SK-N-SH (cell line): ENCODE measurements at regions not wholly inside any gene's neighbourhood (a gene's known extent, or its start where the extent isn't known, plus 50 kb on each side); places are given as distances from the start of the nearest gene placed in this dataset.

Experiments used
- CTCF ChIA-PET: fragments of 300-600, 350-600 bp; formaldehyde crosslinking; extraction: SDS; loops from one replicate; lab custom pipeline; 2021; lab: Yijun Ruan, JAX
- POLR2A ChIA-PET: fragments of 350-600 bp; sonication (Branson Sonifier 250); formaldehyde crosslinking; extraction: SDS; loops from one replicate; lab custom pipeline; 2020; ENCODE audit warnings: antibody characterized with exemption, inconsistent platforms; lab: Yijun Ruan, JAX
- DNase-seq: peaks from one replicate; pipeline ENCODE4 v3.0.0; 2012
- H2AFZ ChIP-seq: fragments of 200-600 bp; sonication (generic); 2 replicates; pipeline ENCODE4 v1.8.1; 2016; ENCODE audit warnings: antibody characterized with exemption, mild to moderate bottlenecking, low read depth
- H3F3A ChIP-seq: fragments of 200-600 bp; sonication (generic); replicated peaks from 2 replicates; pipeline ENCODE3; 2016; ENCODE audit warnings: antibody characterized with exemption, mild to moderate bottlenecking; ENCODE audit not compliant: insufficient read depth
- H3K27ac ChIP-seq, 2 experiments: fragments of 200-500 bp in 1 of 2; fragments of 200-600 bp in 1 of 2; sonication (Bioruptor generic) in 1 of 2; sonication (generic), shearing (Covaris generic) in 1 of 2; 2 replicates each; pipeline versions ENCODE4 v1.5.1 to v1.6.1; 2014 to 2016; ENCODE audit warnings: low read depth in 2 of 2, inconsistent platforms in 1 of 2, low read length in 1 of 2, mild to moderate bottlenecking in 1 of 2, mixed read lengths in 1 of 2
- H3K27me3 ChIP-seq: fragments of 200-600 bp; sonication (generic), shearing (Covaris generic); 2 replicates; pipeline ENCODE4 v1.6.1; 2016; ENCODE audit warnings: mixed run types; ENCODE audit not compliant: insufficient read depth
- H3K36me3 ChIP-seq, 2 experiments: fragments of 200-500 bp in 1 of 2; fragments of 200-600 bp in 1 of 2; sonication (Bioruptor generic) in 1 of 2; sonication (generic) in 1 of 2; replicated peaks in 1 of 2; 2 replicates each; pipeline versions ENCODE3 to v1.5.1; 2014 to 2016; ENCODE audit warnings: low read length in 1 of 2, mild to moderate bottlenecking in 1 of 2; ENCODE audit not compliant: insufficient read depth in 2 of 2, control insufficient read depth in 1 of 2
- H3K4me1 ChIP-seq, 2 experiments: fragments of 200-500 bp in 1 of 2; fragments of 200-600 bp in 1 of 2; sonication (Bioruptor generic) in 1 of 2; sonication (generic), shearing (Covaris generic) in 1 of 2; 2 replicates each; pipeline versions ENCODE4 v1.5.1 to v1.6.1; 2014 to 2016; ENCODE audit warnings: low read depth in 1 of 2, low read length in 1 of 2, mixed run types in 1 of 2; ENCODE audit not compliant: insufficient read depth in 2 of 2, control insufficient read depth in 1 of 2
- H3K4me2 ChIP-seq: fragments of 200-600 bp; sonication (generic), shearing (Covaris generic); 2 replicates; pipeline ENCODE4 v1.6.1; 2017; ENCODE audit warnings: mixed run types
- H3K4me3 ChIP-seq, 2 experiments: fragments of 200-500 bp in 1 of 2; fragments of 200-600 bp in 1 of 2; sonication (Bioruptor generic) in 1 of 2; sonication (generic), shearing (Covaris generic) in 1 of 2; 2 replicates each; pipeline versions ENCODE4 v1.5.1 to v1.8.1; 2014 to 2016; ENCODE audit warnings: low read depth in 2 of 2, inconsistent platforms in 1 of 2, low read length in 1 of 2, mild to moderate bottlenecking in 1 of 2, mixed read lengths in 1 of 2, moderate library complexity in 1 of 2
- H3K79me2 ChIP-seq: fragments of 200-600 bp; sonication (generic); 2 replicates; pipeline ENCODE4 v1.8.1; 2017; ENCODE audit warnings: mild to moderate bottlenecking; ENCODE audit not compliant: insufficient read depth
- H3K9ac ChIP-seq: fragments of 200-600 bp; sonication (generic); 2 replicates; pipeline ENCODE4 v1.6.1; 2017; ENCODE audit warnings: mixed run types
- H3K9me2 ChIP-seq: fragments of 200-600 bp; sonication (generic); 2 replicates; pipeline ENCODE4 v1.6.1; 2017; ENCODE audit warnings: mixed run types
- H3K9me3 ChIP-seq: fragments of 200-600 bp; sonication (generic); 2 replicates; pipeline ENCODE4 v1.6.1; 2017; ENCODE audit warnings: mixed run types, mild to moderate bottlenecking, moderate library complexity
- H4K20me1 ChIP-seq: fragments of 200-600 bp; sonication (generic); 2 replicates; pipeline ENCODE4 v1.6.1; 2017; ENCODE audit warnings: mild to moderate bottlenecking, mixed run types; ENCODE audit not compliant: insufficient read depth
- CHD2 ChIP-seq: fragments of 150-350 bp; IDR thresholded peaks from 2 replicates; pipeline ENCODE4 v1.6.1; 2018; ENCODE audit warnings: low read length; ENCODE audit not compliant: partially characterized antibody
- ELF1 ChIP-seq: IDR thresholded peaks from 2 replicates; pipeline ENCODE4 v1.4.0; 2012
- EZH2phosphoT487 ChIP-seq: fragments of 200-600 bp; sonication (generic); IDR thresholded peaks from 2 replicates; pipeline ENCODE4 v1.6.1; 2017; ENCODE audit warnings: low read depth, mixed run types, mild to moderate bottlenecking, antibody characterized with exemption, moderate library complexity, borderline replicate concordance
- FOSL2 ChIP-seq: IDR thresholded peaks from 2 replicates; pipeline ENCODE4 v1.4.0; 2012; ENCODE audit warnings: low read depth, mild to moderate bottlenecking, moderate library complexity, borderline replicate concordance
- FOXM1 ChIP-seq: IDR thresholded peaks from 2 replicates; pipeline ENCODE4 v1.4.0; 2012; ENCODE audit warnings: low read depth, mild to moderate bottlenecking
- GATA2 ChIP-seq: sonication (generic); formaldehyde crosslinking; IDR thresholded peaks from 2 replicates; pipeline ENCODE4 v1.5.0; 2020; ENCODE audit warnings: mild to moderate bottlenecking, missing genetic modification reagents
- IRF3 ChIP-seq: fragments of 150-350 bp; IDR thresholded peaks from 2 replicates; pipeline ENCODE4 v1.6.1; 2016; ENCODE audit warnings: mild to moderate bottlenecking, low read depth, low read length
- MEF2A ChIP-seq: IDR thresholded peaks from 2 replicates; pipeline ENCODE4 v1.4.0; 2012; ENCODE audit warnings: low read depth, borderline replicate concordance
- PBX3 ChIP-seq: IDR thresholded peaks from 2 replicates; pipeline ENCODE4; 2012
- POLR2AphosphoS5 ChIP-seq: IDR thresholded peaks from 2 replicates; pipeline ENCODE4 v1.6.1; 2012; ENCODE audit warnings: low read depth, low read length
- TAF1 ChIP-seq: IDR thresholded peaks from 2 replicates; pipeline ENCODE4 v1.6.1; 2012; ENCODE audit warnings: low read depth, mild to moderate bottlenecking, low read length, moderate library complexity, borderline replicate concordance
- TCF12 ChIP-seq: IDR thresholded peaks from 2 replicates; pipeline ENCODE4 v1.4.0; 2012
- TEAD4 ChIP-seq: IDR thresholded peaks from 2 replicates; pipeline ENCODE4 v1.4.0; 2012; ENCODE audit warnings: mild to moderate bottlenecking, borderline replicate concordance; ENCODE audit not compliant: insufficient read depth
- USF1 ChIP-seq: IDR thresholded peaks from 2 replicates; pipeline ENCODE4 v1.4.0; 2012; ENCODE audit warnings: low read depth, borderline replicate concordance
- USF2 ChIP-seq: fragments of 150-350 bp; IDR thresholded peaks from 2 replicates; pipeline ENCODE4 v1.6.1; 2017; ENCODE audit warnings: antibody characterized with exemption, low read length, low read depth, borderline replicate concordance
- YY1 ChIP-seq: IDR thresholded peaks from 2 replicates; pipeline ENCODE4 v1.4.0; 2012; ENCODE audit warnings: low read depth, mild to moderate bottlenecking

- TF ChIP-seq USF1 (no peak), TEAD4 (no peak), ELF1 (no peak), EZH2phosphoT487 (no peak), FOXM1 (no peak), YY1 (no peak), FOSL2 (peak; percentile 66; the same call in 1 of the 2 replicates), USF2 (no peak), IRF3 (no peak), TCF12 (peak; percentile 57), TAF1 (no peak), CHD2 (no peak), MEF2A (0 out of 2 replicates have a peak, but pooled peaks have one; percentile 15), POLR2AphosphoS5 (no peak), PBX3 (peak; percentile 68)
- TF ChIP-seq, all 33 proteins: peak for 6
These were observed 376.2 kb downstream of the PCDH18 start (continued) for GRCh38 chr4:137156054-137156453.

GRCh38 chr4:137131201-137131600 lies 401.1 kb downstream of the PCDH18 start:
- H3K4me3 ChIP-seq: no peak overlapping the region
- ChIA-PET CTCF (interaction anchor here (2.0 kb wide), 1 partner anchor 400 kb away, joined by 6 read pairs; no protein-coding TSS in a partner anchor), POLR2A (no interaction called here)
- H3K27me3 ChIP-seq: no peaks in the 10 kb centered on the region
- H3K4me1 ChIP-seq: no peaks in the 10 kb centered on the region
- no peak for TF ChIP-seq GATA2 (CRISPR knock-in tag)
- no peak for DNase-seq
- H2AFZ ChIP-seq: no peak overlapping the region
- no peaks in the 10 kb centered on the region for H3K9me2 ChIP-seq
- H3K36me3 ChIP-seq: no peaks in the 10 kb centered on the region
- H3K27ac ChIP-seq: no peak overlapping the region
- H4K20me1 ChIP-seq: no peaks in the 10 kb centered on the region
- no peak overlapping the region for H3K4me2 ChIP-seq
- H3F3A ChIP-seq: no peaks in the 10 kb centered on the region
- no peaks in the 10 kb centered on the region for H3K9me3 ChIP-seq
- H3K79me2 ChIP-seq: no peaks in the 10 kb centered on the region
- no peak overlapping the region for H3K9ac ChIP-seq
